ENCODE measurements at regions not wholly inside any gene's neighbourhood (a gene's known extent, or its start where the extent isn't known, plus 50 kb on each side); places are given as distances from the start of the nearest gene placed in this dataset.
"Not testable (repeated sequence)": the region's sequence is repeated elsewhere in the genome, so short reads cannot be mapped to it uniquely, and the experiment has no call there.

DNA sequence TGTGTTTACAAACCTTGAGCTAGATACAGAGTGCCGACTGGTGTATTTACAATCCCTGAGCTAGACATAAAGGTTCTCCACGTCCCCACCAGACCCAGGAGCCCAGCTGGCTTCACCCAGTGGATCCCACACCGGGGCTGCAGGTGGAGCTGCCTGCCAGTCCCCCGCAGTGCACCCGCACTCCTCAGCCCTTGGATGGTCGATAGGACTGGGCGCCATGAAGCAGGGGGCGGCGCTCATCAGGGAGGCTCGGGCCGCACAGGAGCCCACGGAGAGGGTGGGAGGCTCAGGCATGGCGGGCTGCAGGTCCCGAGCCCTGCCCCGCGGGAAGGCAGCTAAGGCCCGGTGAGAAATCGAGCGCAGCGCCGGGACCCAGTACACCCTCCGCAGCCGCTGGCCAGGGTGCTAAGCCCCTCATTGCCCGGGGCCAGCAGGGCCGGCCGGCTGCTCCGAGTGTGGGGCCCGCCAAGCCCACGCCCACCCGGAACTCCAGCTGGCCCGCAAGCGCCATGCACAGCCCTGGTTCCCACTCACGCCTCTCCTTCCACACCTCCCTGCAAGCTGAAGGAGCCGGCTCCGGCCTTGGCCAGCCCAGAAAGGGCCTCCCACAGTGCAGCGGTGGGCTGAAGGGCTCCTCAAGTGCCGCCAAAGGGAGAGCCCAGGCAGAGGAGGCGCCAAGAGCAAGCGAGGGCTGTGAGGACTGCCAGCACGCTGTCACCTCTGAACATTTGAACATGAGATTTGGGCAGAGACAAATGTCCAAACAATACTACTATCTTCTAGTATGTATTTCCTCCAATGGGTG lies 1820.7 kb downstream of the NCAM2 start:
- H4K20me1 ChIP-seq (ENCODE audit: insufficient read depth); H3K27ac ChIP-seq (ENCODE audit: low read depth, low read length); DNase-seq (ENCODE audit: low read depth, low spot score); H3K36me3 ChIP-seq (ENCODE audit: control insufficient read depth in 1 of 2, insufficient read depth in 2 of 2, low read length in 2 of 2); H3K4me1 ChIP-seq (ENCODE audit: control insufficient read depth in 1 of 2, insufficient read depth in 2 of 2, low read length in 2 of 2); H3K4me3 ChIP-seq (replicated peaks in 1 of 2; ENCODE audit: low read depth in 1 of 2, low read length in 2 of 2); intact Hi-C loops (cut with micrococcal nuclease); H3K9me2 ChIP-seq (ENCODE audit: insufficient read depth); ATAC-seq; CTCF ChIA-PET; RAD21 ChIA-PET (ENCODE audit: low non-redundant PET in 1 of 2, low total read pairs in 2 of 2, uncharacterized antibody in 2 of 2, unreplicated experiment in 2 of 2); H3K9ac ChIP-seq (ENCODE audit: low read length); H3K27me3 ChIP-seq (ENCODE audit: insufficient read depth, low read length); BruUV-seq (replicated peaks); H2AFZ ChIP-seq (ENCODE audit: low read depth, low read length, poor library complexity, severe bottlenecking); POLR2A ChIA-PET; H3K4me2 ChIP-seq (ENCODE audit: low read length); H3K79me2 ChIP-seq (ENCODE audit: insufficient read depth, low read length): not testable (repeated sequence)
- H3K9me3 ChIP-seq (ENCODE audit: control insufficient read depth in 1 of 2, insufficient read depth in 1 of 2, low read depth in 1 of 2, low read length in 2 of 2) = peaks cover under 1 to 21% of the 10 kb centered on the region in 2 experiments; a peak in 3 of 4 replicates

DNA sequence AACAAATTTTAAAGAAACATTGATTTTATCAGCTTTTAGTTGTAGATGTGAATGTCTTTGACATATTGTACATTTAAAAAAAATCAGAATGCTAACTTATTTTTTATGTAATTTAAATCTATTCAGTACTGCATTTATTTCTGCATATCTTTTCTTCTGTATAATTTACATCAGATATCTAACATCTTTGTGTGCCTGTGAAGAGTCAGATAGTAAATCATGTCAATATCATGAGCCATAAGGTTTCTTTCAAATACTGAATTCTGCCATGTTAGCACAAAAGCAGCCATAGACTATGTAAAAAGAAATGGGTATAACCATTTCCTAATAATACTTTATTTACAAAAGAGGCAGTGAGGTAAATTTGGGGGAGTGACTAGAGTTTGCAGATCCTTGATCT lies 1829.2 kb downstream of the NCAM2 start:
- ATAC-seq = no peak
- no peaks in the 10 kb centered on the region for H4K20me1 ChIP-seq (ENCODE audit: insufficient read depth)
- H3K36me3 ChIP-seq (ENCODE audit: control insufficient read depth in 1 of 2, insufficient read depth in 2 of 2, low read length in 2 of 2) = no peaks in the 10 kb centered on the region
- no peak overlapping the region for H2AFZ ChIP-seq (ENCODE audit: low read depth, low read length, poor library complexity, severe bottlenecking)
- H3K9me3 ChIP-seq (ENCODE audit: control insufficient read depth in 1 of 2, insufficient read depth in 1 of 2, low read depth in 1 of 2, low read length in 2 of 2) = peaks cover 14 to 17% of the 10 kb centered on the region in 2 experiments; a peak in 2 of 4 replicates
- TF ChIP-seq JUND (IDR thresholded peaks at IDR 0.05) (no peak), SRF (IDR thresholded peaks at IDR 0.05; ENCODE audit: low read depth) (no peak), SP1 (IDR thresholded peaks at IDR 0.05; ENCODE audit: low read depth) (no peak), ZNF274 (IDR thresholded peaks at IDR 0.05; ENCODE audit: low read depth, low read length) (no peak), EZH2 (IDR thresholded peaks at IDR 0.05) (no peak), POLR2AphosphoS5 (IDR thresholded peaks at IDR 0.05; ENCODE audit: low read depth, low read length) (no peak), POLR2A (IDR thresholded peaks at IDR 0.05; ENCODE audit: borderline replicate concordance, extremely low read depth, insufficient read depth, insufficient read length) (no peak), TCF7L2 (IDR thresholded peaks at IDR 0.05; ENCODE audit: borderline replicate concordance, extremely low read depth, insufficient read depth, insufficient read length) (no peak), EGR1 (IDR thresholded peaks at IDR 0.05; ENCODE audit: low read depth) (no peak)
- TF ChIP-seq, protein P1, sequence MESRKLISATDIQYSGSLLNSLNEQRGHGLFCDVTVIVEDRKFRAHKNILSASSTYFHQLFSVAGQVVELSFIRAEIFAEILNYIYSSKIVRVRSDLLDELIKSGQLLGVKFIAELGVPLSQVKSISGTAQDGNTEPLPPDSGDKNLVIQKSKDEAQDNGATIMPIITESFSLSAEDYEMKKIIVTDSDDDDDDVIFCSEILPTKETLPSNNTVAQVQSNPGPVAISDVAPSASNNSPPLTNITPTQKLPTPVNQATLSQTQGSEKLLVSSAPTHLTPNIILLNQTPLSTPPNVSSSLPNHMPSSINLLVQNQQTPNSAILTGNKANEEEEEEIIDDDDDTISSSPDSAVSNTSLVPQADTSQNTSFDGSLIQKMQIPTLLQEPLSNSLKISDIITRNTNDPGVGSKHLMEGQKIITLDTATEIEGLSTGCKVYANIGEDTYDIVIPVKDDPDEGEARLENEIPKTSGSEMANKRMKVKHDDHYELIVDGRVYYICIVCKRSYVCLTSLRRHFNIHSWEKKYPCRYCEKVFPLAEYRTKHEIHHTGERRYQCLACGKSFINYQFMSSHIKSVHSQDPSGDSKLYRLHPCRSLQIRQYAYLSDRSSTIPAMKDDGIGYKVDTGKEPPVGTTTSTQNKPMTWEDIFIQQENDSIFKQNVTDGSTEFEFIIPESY (IDR thresholded peaks at IDR 0.05; ENCODE audit: extremely low read depth, insufficient replicate concordance, low read length) = no peak
- TF ChIP-seq, protein P2, sequence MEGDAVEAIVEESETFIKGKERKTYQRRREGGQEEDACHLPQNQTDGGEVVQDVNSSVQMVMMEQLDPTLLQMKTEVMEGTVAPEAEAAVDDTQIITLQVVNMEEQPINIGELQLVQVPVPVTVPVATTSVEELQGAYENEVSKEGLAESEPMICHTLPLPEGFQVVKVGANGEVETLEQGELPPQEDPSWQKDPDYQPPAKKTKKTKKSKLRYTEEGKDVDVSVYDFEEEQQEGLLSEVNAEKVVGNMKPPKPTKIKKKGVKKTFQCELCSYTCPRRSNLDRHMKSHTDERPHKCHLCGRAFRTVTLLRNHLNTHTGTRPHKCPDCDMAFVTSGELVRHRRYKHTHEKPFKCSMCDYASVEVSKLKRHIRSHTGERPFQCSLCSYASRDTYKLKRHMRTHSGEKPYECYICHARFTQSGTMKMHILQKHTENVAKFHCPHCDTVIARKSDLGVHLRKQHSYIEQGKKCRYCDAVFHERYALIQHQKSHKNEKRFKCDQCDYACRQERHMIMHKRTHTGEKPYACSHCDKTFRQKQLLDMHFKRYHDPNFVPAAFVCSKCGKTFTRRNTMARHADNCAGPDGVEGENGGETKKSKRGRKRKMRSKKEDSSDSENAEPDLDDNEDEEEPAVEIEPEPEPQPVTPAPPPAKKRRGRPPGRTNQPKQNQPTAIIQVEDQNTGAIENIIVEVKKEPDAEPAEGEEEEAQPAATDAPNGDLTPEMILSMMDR (IDR thresholded peaks at IDR 0.05 in 2 of 3, conservative IDR thresholded peaks at IDR 0.05 in 1 of 3; ENCODE audit: borderline replicate concordance in 1 of 3, insufficient read depth in 1 of 3, low read depth in 2 of 3, low read length in 2 of 3) = no peak
- TF ChIP-seq, protein P3, sequence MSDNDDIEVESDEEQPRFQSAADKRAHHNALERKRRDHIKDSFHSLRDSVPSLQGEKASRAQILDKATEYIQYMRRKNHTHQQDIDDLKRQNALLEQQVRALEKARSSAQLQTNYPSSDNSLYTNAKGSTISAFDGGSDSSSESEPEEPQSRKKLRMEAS (IDR thresholded peaks at IDR 0.05) = no peak
- no peak overlapping the region for H3K27ac ChIP-seq (ENCODE audit: low read depth, low read length)
- no peaks in the 10 kb centered on the region for H3K4me1 ChIP-seq (ENCODE audit: control insufficient read depth in 1 of 2, insufficient read depth in 2 of 2, low read length in 2 of 2)
- H3K9me2 ChIP-seq (ENCODE audit: insufficient read depth) = no peaks in the 10 kb centered on the region
- no peaks in the 10 kb centered on the region for H3K79me2 ChIP-seq (ENCODE audit: insufficient read depth, low read length)
- ChIA-PET RAD21 (ENCODE audit: low non-redundant PET in 1 of 2, low total read pairs in 2 of 2, uncharacterized antibody in 2 of 2, unreplicated experiment in 2 of 2) (no interaction called here), CTCF (no interaction called here), POLR2A (no interaction called here)
- DNase-seq (ENCODE audit: low read depth, low spot score) = no peak
- H3K4me3 ChIP-seq (replicated peaks in 1 of 2; ENCODE audit: low read depth in 1 of 2, low read length in 2 of 2) = no peak overlapping the region
- no peak overlapping the region for H3K4me2 ChIP-seq (ENCODE audit: low read length)
- H3K27me3 ChIP-seq (ENCODE audit: insufficient read depth, low read length) = no peaks in the 10 kb centered on the region
- intact Hi-C loops (cut with micrococcal nuclease) = no loop called here
- H3K9ac ChIP-seq (ENCODE audit: low read length) = no peak overlapping the region
- BruUV-seq (replicated peaks) = no TSS peak

All from HCT116 (cell line).